ENCODE measurements at regions not wholly inside any gene's neighbourhood (a gene's known extent, or its start where the extent isn't known, plus 50 kb on each side); places are given as distances from the start of the nearest gene placed in this dataset.
"Not testable (repeated sequence)": the region's sequence is repeated elsewhere in the genome, so short reads cannot be mapped to it uniquely, and the experiment has no call there.

DNA sequence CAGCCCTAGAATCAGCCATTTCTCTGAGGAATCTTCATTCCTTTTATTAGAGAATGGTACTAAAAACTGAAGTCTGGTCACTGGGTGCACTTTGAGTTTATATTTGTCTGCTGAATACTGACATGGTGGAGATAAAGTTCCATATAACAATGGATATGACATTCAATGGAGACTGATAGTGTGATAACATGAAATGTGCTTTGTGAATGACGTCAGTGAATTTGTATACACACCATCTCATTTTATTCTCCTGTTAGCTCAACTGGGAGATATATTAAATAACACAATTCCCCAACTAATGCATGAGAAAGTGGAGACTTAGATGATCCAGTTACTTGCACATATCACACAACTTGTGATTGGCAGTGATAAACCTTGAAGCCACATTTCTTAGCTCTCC, 446.7 kb downstream of the DOK5 start:
- H3K9ac ChIP-seq (ENCODE audit: low read depth in 1 of 3, low read length in 3 of 3): no peak overlapping the region
- no peaks in the 10 kb centered on the region for H3K9me3 ChIP-seq (ENCODE audit: control insufficient read depth in 3 of 3, low read length in 3 of 3)
- no peak overlapping the region for H3K4me3 ChIP-seq (ENCODE audit: low read length in 3 of 3)
- no peaks in the 10 kb centered on the region for H3K4me1 ChIP-seq (ENCODE audit: control insufficient read depth in 3 of 3, insufficient read depth in 3 of 3, low read length in 3 of 3)
- no peaks in the 10 kb centered on the region for H3K36me3 ChIP-seq (ENCODE audit: control insufficient read depth in 3 of 3, insufficient read depth in 3 of 3, low read length in 3 of 3)
- no peak overlapping the region for H3K27ac ChIP-seq (ENCODE audit: low read depth, low read length)
- H3K27me3 ChIP-seq (ENCODE audit: control insufficient read depth in 3 of 3, insufficient read depth in 3 of 3, low read length in 3 of 3): no peaks in the 10 kb centered on the region

DNA sequence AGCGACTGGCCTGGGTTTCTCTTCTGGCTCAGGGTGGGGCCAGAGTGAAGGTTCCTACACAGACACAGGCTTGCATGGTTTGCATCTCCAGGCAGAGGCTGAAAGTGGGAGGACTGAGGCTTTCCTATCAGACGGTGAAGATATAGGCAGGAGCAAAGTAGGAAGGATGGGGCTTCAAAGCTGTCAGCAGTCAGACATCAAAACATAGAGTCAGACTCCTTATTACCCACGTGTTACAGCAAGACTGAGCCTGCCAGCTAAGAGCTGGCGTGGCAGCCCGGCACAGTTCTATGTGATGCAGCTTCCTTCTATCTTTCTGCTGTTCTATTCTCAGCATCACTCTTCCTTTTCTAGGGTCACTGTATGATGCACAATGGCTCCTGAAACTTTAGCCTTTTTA, 445.1 kb downstream of the DOK5 start:
- H3K4me3 ChIP-seq (ENCODE audit: low read length in 3 of 3): no peak overlapping the region
- H3K27ac ChIP-seq (ENCODE audit: low read depth, low read length): no peak overlapping the region
- H3K9me3 ChIP-seq (ENCODE audit: control insufficient read depth in 3 of 3, low read length in 3 of 3): no peaks in the 10 kb centered on the region
- H3K36me3 ChIP-seq (ENCODE audit: control insufficient read depth in 3 of 3, insufficient read depth in 3 of 3, low read length in 3 of 3): no peaks in the 10 kb centered on the region
- no peaks in the 10 kb centered on the region for H3K4me1 ChIP-seq (ENCODE audit: control insufficient read depth in 3 of 3, insufficient read depth in 3 of 3, low read length in 3 of 3)
- H3K9ac ChIP-seq (ENCODE audit: low read depth in 1 of 3, low read length in 3 of 3): no peak overlapping the region
- no peaks in the 10 kb centered on the region for H3K27me3 ChIP-seq (ENCODE audit: control insufficient read depth in 3 of 3, insufficient read depth in 3 of 3, low read length in 3 of 3)

GRCh38 chr20:54918993-54919392, 443.6 kb downstream of the DOK5 start:
- not testable (repeated sequence) for H3K9ac ChIP-seq (ENCODE audit: low read depth in 1 of 3, low read length in 3 of 3); H3K36me3 ChIP-seq (ENCODE audit: control insufficient read depth in 3 of 3, insufficient read depth in 3 of 3, low read length in 3 of 3); H3K27ac ChIP-seq (ENCODE audit: low read depth, low read length); H3K27me3 ChIP-seq (ENCODE audit: control insufficient read depth in 3 of 3, insufficient read depth in 3 of 3, low read length in 3 of 3); H3K4me1 ChIP-seq (ENCODE audit: control insufficient read depth in 3 of 3, insufficient read depth in 3 of 3, low read length in 3 of 3); H3K4me3 ChIP-seq (ENCODE audit: low read length in 3 of 3); H3K9me3 ChIP-seq (ENCODE audit: control insufficient read depth in 3 of 3, low read length in 3 of 3)

DNA sequence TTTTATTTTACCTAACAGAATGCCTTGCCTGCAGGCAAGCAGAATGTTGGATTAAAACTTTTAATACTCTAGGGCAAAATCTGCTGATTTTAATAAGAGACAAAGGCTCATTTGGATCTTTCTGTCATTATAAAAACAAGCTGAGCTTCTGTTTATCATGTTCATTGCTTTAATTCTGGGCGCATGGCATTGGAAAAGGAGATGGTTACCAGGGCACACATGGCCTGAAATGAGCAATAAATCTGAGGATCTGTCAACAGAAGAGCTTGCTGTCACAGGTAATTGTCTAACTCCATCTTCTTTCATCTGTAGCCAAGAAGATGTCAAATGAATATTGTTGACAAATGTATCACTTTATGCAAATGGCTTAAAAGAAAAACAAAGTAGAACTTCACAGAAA, 439.6 kb downstream of the DOK5 start:
- Histone ChIP-seq H3K4me1 (ENCODE audit: control insufficient read depth in 3 of 3, insufficient read depth in 3 of 3, low read length in 3 of 3) (no peaks in the 10 kb centered on the region), H3K9ac (ENCODE audit: low read depth in 1 of 3, low read length in 3 of 3) (no peak overlapping the region), H3K27me3 (ENCODE audit: control insufficient read depth in 3 of 3, insufficient read depth in 3 of 3, low read length in 3 of 3) (no peaks in the 10 kb centered on the region), H3K27ac (ENCODE audit: low read depth, low read length) (no peak overlapping the region), H3K9me3 (ENCODE audit: control insufficient read depth in 3 of 3, low read length in 3 of 3) (no peaks in the 10 kb centered on the region), H3K36me3 (ENCODE audit: control insufficient read depth in 3 of 3, insufficient read depth in 3 of 3, low read length in 3 of 3) (no peaks in the 10 kb centered on the region), H3K4me3 (ENCODE audit: low read length in 3 of 3) (no peak overlapping the region)

- H3K9me3 ChIP-seq (ENCODE audit: control insufficient read depth in 3 of 3, low read length in 3 of 3): no peaks in the 10 kb centered on the region
- H3K27me3 ChIP-seq (ENCODE audit: control insufficient read depth in 3 of 3, insufficient read depth in 3 of 3, low read length in 3 of 3): no peaks in the 10 kb centered on the region
- no peak overlapping the region for H3K27ac ChIP-seq (ENCODE audit: low read depth, low read length)
- H3K4me3 ChIP-seq (ENCODE audit: low read length in 3 of 3): no peak overlapping the region
- H3K4me1 ChIP-seq (ENCODE audit: control insufficient read depth in 3 of 3, insufficient read depth in 3 of 3, low read length in 3 of 3): no peaks in the 10 kb centered on the region
- H3K36me3 ChIP-seq (ENCODE audit: control insufficient read depth in 3 of 3, insufficient read depth in 3 of 3, low read length in 3 of 3): no peaks in the 10 kb centered on the region
- no peak overlapping the region for H3K9ac ChIP-seq (ENCODE audit: low read depth in 1 of 3, low read length in 3 of 3)
These were observed 434.3 kb downstream of the DOK5 start for GRCh38 chr20:54909702-54910101.

GRCh38 chr20:54906134-54906533, 430.7 kb downstream of the DOK5 start:
- not testable (repeated sequence) for H3K9me3 ChIP-seq (ENCODE audit: control insufficient read depth in 3 of 3, low read length in 3 of 3); H3K4me3 ChIP-seq (ENCODE audit: low read length in 3 of 3); H3K36me3 ChIP-seq (ENCODE audit: control insufficient read depth in 3 of 3, insufficient read depth in 3 of 3, low read length in 3 of 3); H3K27ac ChIP-seq (ENCODE audit: low read depth, low read length); H3K27me3 ChIP-seq (ENCODE audit: control insufficient read depth in 3 of 3, insufficient read depth in 3 of 3, low read length in 3 of 3); H3K4me1 ChIP-seq (ENCODE audit: control insufficient read depth in 3 of 3, insufficient read depth in 3 of 3, low read length in 3 of 3); H3K9ac ChIP-seq (ENCODE audit: low read depth in 1 of 3, low read length in 3 of 3)

DNA sequence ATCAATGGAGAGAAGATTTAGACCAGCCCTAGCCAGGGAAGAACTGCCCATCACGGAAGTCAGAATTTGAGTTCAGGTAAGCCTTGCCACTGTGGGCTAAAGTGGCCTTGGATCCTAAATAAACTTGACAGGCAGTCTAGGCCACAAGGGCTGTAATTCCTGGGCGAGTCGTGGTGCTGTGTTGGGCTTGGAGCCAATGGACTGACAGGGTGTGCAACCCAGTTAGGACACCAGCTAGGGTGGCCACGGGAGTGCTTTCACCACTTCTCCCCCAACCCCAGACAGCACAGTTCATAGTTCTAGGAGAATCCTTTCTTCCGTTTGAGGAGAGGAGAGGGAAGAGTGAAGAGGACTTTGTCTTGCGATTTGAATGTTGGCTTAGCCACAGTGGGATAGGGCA, 422.4 kb downstream of the DOK5 start:
- Histone ChIP-seq H3K4me3 (ENCODE audit: low read length in 3 of 3) (no peak overlapping the region), H3K36me3 (ENCODE audit: control insufficient read depth in 3 of 3, insufficient read depth in 3 of 3, low read length in 3 of 3) (no peaks in the 10 kb centered on the region)

DNA sequence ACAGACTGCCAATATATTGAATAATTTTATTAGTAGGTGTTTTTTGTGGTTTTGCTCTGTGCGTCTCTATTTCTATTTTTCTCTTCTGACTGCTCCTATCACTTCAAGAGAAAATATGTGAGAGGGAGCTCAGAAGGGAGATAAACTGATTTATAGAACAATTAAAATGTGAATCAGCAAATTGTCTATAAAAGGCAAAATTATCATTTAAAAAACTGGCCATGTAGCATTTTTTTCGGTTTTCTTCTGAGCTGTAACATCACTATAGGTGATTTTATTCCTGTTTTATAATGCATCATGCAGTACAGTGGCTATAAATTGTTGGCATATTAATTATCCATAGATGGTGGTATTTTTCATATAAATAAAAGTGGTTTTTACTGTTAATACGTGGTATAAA, 416.5 kb downstream of the DOK5 start:
- Histone ChIP-seq H3K27ac (ENCODE audit: low read depth, low read length) (no peak overlapping the region), H3K4me1 (ENCODE audit: control insufficient read depth in 3 of 3, insufficient read depth in 3 of 3, low read length in 3 of 3) (no peaks in the 10 kb centered on the region), H3K9me3 (ENCODE audit: control insufficient read depth in 3 of 3, low read length in 3 of 3) (no peaks in the 10 kb centered on the region), H3K4me3 (ENCODE audit: low read length in 3 of 3) (no peak overlapping the region), H3K36me3 (ENCODE audit: control insufficient read depth in 3 of 3, insufficient read depth in 3 of 3, low read length in 3 of 3) (no peaks in the 10 kb centered on the region), H3K9ac (ENCODE audit: low read depth in 1 of 3, low read length in 3 of 3) (no peak overlapping the region), H3K27me3 (ENCODE audit: control insufficient read depth in 3 of 3, insufficient read depth in 3 of 3, low read length in 3 of 3) (no peaks in the 10 kb centered on the region)

More for the DNA sequence above, 422.4 kb downstream of the DOK5 start:
- no peaks in the 10 kb centered on the region for H3K4me1 ChIP-seq (ENCODE audit: control insufficient read depth in 3 of 3, insufficient read depth in 3 of 3, low read length in 3 of 3)
- H3K27me3 ChIP-seq (ENCODE audit: control insufficient read depth in 3 of 3, insufficient read depth in 3 of 3, low read length in 3 of 3): no peaks in the 10 kb centered on the region
- no peak overlapping the region for H3K27ac ChIP-seq (ENCODE audit: low read depth, low read length)
- no peak overlapping the region for H3K9ac ChIP-seq (ENCODE audit: low read depth in 1 of 3, low read length in 3 of 3)
- no peaks in the 10 kb centered on the region for H3K9me3 ChIP-seq (ENCODE audit: control insufficient read depth in 3 of 3, low read length in 3 of 3)

- Histone ChIP-seq H3K27ac (ENCODE audit: low read depth, low read length) (no peak overlapping the region), H3K4me3 (ENCODE audit: low read length in 3 of 3) (no peak overlapping the region), H3K4me1 (ENCODE audit: control insufficient read depth in 3 of 3, insufficient read depth in 3 of 3, low read length in 3 of 3) (no peaks in the 10 kb centered on the region), H3K27me3 (ENCODE audit: control insufficient read depth in 3 of 3, insufficient read depth in 3 of 3, low read length in 3 of 3) (no peaks in the 10 kb centered on the region), H3K9ac (ENCODE audit: low read depth in 1 of 3, low read length in 3 of 3) (no peak overlapping the region), H3K9me3 (ENCODE audit: control insufficient read depth in 3 of 3, low read length in 3 of 3) (no peaks in the 10 kb centered on the region), H3K36me3 (ENCODE audit: control insufficient read depth in 3 of 3, insufficient read depth in 3 of 3, low read length in 3 of 3) (no peaks in the 10 kb centered on the region)
These were observed 404.0 kb downstream of the DOK5 start for GRCh38 chr20:54879393-54879792.

- H3K27ac ChIP-seq (ENCODE audit: low read depth, low read length): no peak overlapping the region
- no peaks in the 10 kb centered on the region for H3K9me3 ChIP-seq (ENCODE audit: control insufficient read depth in 3 of 3, low read length in 3 of 3)
- H3K4me1 ChIP-seq (ENCODE audit: control insufficient read depth in 3 of 3, insufficient read depth in 3 of 3, low read length in 3 of 3): no peaks in the 10 kb centered on the region
- no peaks in the 10 kb centered on the region for H3K36me3 ChIP-seq (ENCODE audit: control insufficient read depth in 3 of 3, insufficient read depth in 3 of 3, low read length in 3 of 3)
- H3K9ac ChIP-seq (ENCODE audit: low read depth in 1 of 3, low read length in 3 of 3): no peak overlapping the region
- no peak overlapping the region for H3K4me3 ChIP-seq (ENCODE audit: low read length in 3 of 3)
- no peaks in the 10 kb centered on the region for H3K27me3 ChIP-seq (ENCODE audit: control insufficient read depth in 3 of 3, insufficient read depth in 3 of 3, low read length in 3 of 3)
These were observed 399.9 kb downstream of the DOK5 start for GRCh38 chr20:54875307-54875706.

GRCh38 chr20:54874718-54875117, 399.3 kb downstream of the DOK5 start:
- no peaks in the 10 kb centered on the region for H3K27me3 ChIP-seq (ENCODE audit: control insufficient read depth in 3 of 3, insufficient read depth in 3 of 3, low read length in 3 of 3)

More at GRCh38 chr20:54874718-54875117, 399.3 kb downstream of the DOK5 start:
- Histone ChIP-seq H3K9ac (ENCODE audit: low read depth in 1 of 3, low read length in 3 of 3) (no peak overlapping the region), H3K36me3 (ENCODE audit: control insufficient read depth in 3 of 3, insufficient read depth in 3 of 3, low read length in 3 of 3) (no peaks in the 10 kb centered on the region), H3K9me3 (ENCODE audit: control insufficient read depth in 3 of 3, low read length in 3 of 3) (no peaks in the 10 kb centered on the region), H3K4me3 (ENCODE audit: low read length in 3 of 3) (no peak overlapping the region), H3K27ac (ENCODE audit: low read depth, low read length) (no peak overlapping the region), H3K4me1 (ENCODE audit: control insufficient read depth in 3 of 3, insufficient read depth in 3 of 3, low read length in 3 of 3) (no peaks in the 10 kb centered on the region)
